ENCODE measurements at regions not wholly inside any gene's neighbourhood (a gene's known extent, or its start where the extent isn't known, plus 50 kb on each side); places are given as distances from the start of the nearest gene placed in this dataset.

DNA sequence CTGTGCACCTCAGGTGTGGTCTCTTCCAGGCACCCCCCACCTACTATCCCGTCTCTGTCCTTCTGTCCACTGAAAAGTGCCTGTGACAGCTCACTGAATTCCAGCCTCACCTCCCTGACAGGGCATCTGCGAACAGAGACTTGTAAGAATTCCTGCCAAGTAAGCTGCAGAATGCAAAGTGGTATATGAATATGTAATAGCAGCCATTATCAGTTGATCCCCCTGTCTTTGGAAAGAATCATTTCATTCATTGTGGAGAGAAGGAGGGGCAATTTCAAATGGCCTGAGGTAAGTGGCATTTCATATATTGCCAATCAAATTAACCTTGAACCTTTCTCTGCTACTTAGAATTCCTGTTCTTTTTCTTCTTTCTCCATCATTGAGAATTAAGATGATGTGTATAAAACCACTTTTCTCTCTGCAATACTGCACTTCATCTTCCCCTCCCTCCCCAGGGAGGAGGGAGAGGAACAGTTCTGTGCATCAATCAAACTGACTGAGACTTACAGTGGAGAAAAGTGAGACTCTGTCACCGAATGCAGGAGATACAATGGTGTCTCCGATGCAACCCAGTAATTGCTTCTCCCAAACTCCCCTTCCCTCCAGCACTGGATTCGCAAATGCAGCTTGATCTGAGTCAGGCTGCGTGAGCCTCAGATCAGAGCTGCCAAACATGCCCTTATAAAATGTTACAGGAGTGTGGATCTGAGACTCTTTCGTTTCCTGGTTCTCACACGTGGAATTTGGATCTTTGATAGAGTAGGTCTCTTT, 91.7 kb downstream of the SLC10A2 start:
- DNase-seq (ENCODE audit: low read depth): no peak
- TF ChIP-seq, protein P1, sequence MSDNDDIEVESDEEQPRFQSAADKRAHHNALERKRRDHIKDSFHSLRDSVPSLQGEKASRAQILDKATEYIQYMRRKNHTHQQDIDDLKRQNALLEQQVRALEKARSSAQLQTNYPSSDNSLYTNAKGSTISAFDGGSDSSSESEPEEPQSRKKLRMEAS (IDR thresholded peaks at IDR 0.05; ENCODE audit: low read depth, low read length): no peak
- TF ChIP-seq MYC (IDR thresholded peaks at IDR 0.05; ENCODE audit: low read depth, low read length): no peak
- TF ChIP-seq POLR2A (IDR thresholded peaks at IDR 0.05; ENCODE audit: extremely low read depth, insufficient read length): no peak
- TF ChIP-seq, protein P2, sequence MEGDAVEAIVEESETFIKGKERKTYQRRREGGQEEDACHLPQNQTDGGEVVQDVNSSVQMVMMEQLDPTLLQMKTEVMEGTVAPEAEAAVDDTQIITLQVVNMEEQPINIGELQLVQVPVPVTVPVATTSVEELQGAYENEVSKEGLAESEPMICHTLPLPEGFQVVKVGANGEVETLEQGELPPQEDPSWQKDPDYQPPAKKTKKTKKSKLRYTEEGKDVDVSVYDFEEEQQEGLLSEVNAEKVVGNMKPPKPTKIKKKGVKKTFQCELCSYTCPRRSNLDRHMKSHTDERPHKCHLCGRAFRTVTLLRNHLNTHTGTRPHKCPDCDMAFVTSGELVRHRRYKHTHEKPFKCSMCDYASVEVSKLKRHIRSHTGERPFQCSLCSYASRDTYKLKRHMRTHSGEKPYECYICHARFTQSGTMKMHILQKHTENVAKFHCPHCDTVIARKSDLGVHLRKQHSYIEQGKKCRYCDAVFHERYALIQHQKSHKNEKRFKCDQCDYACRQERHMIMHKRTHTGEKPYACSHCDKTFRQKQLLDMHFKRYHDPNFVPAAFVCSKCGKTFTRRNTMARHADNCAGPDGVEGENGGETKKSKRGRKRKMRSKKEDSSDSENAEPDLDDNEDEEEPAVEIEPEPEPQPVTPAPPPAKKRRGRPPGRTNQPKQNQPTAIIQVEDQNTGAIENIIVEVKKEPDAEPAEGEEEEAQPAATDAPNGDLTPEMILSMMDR (IDR thresholded peaks at IDR 0.05; ENCODE audit: low read depth, low read length): no peak
- H3K4me3 ChIP-seq (ENCODE audit: low read depth, low read length): no peak overlapping the region

DNA sequence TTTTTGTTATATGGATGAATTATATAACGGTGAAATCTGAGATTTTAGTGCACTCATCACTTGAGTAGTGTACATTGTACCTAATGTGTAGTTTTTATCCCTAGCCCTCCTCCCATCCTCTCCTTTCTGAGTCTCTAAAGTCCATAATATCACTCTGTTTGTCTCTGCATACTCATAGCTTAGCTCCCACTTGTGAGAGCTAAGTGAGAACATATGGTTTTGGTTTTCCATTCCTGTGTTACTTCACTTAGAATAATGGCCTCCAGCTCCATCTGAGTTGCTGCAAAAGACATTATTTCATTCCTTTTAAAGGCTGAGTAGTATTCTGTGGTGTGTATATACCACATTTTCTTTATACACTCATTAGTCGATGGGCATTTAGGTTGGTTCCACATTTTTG, 94.0 kb downstream of the SLC10A2 start:
- TF ChIP-seq POLR2A (IDR thresholded peaks at IDR 0.05; ENCODE audit: extremely low read depth, insufficient read length) (no peak), MYC (IDR thresholded peaks at IDR 0.05; ENCODE audit: low read depth, low read length) (no peak)
- DNase-seq (ENCODE audit: low read depth): no peak
- no peak overlapping the region for H3K4me3 ChIP-seq (ENCODE audit: low read depth, low read length)

DNA sequence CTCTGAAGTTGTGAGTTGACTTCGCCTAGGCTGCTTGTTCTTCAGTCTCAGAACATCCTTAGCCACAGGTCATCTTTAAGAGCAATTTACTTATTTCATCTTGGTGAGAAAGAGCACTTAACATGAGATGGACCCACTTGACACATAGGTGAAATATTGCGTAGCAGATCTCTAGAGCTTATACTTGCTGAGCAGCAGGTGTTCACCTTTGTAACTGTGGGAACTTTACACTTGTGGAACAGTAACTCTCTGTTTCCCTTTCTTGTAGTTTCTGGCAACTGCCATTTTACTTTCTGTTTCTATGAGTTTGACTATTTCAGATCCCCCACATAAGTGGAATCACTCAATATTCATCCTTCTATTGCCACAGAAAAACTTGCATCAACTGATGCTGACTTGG, 95.7 kb downstream of the SLC10A2 start:
- no peak overlapping the region for H3K4me3 ChIP-seq (ENCODE audit: low read depth, low read length)
- no peak for TF ChIP-seq MYC (IDR thresholded peaks at IDR 0.05; ENCODE audit: low read depth, low read length)
- TF ChIP-seq POLR2A (IDR thresholded peaks at IDR 0.05; ENCODE audit: extremely low read depth, insufficient read length): no peak
- TF ChIP-seq, protein P1 (IDR thresholded peaks at IDR 0.05; ENCODE audit: low read depth, low read length): no peak
- TF ChIP-seq, protein P2 (IDR thresholded peaks at IDR 0.05; ENCODE audit: low read depth, low read length): no peak
- DNase-seq (ENCODE audit: low read depth): no peak

DNA sequence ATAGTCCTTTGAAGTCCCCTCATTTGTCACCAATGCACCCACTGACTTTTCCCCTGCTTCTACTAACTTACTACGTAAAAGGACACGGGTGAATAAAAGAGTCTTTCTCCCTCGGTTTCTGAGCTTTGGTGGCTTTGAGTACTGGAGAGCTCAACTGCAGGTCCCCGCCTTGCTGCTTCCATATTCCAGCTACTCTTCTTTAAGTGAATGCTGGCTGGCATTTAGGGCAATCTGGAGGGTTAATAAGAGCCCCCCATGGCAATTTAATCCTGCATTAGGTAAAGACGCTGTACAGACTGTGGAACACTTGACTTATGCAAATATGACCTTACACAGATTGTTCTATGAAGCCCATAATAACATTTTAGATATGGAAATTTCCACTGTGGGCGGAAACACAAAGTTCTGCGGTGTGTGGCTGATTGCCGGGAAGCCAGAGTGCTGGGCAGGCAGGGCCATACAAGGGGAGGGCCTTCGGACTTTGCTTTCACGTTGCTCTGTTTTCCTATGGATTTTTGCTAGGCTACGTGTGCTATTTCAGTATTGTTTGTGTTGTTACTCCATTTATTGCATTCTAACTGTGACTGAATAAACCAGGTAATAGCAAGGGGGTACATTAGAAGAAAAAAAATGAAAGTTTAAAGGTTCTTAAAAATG, 97.5 kb downstream of the SLC10A2 start:
- TF ChIP-seq, protein P1 (IDR thresholded peaks at IDR 0.05; ENCODE audit: low read depth, low read length): no peak
- TF ChIP-seq, protein P2 (IDR thresholded peaks at IDR 0.05; ENCODE audit: low read depth, low read length): no peak
- TF ChIP-seq MYC (IDR thresholded peaks at IDR 0.05; ENCODE audit: low read depth, low read length): no peak
- no peak for TF ChIP-seq POLR2A (IDR thresholded peaks at IDR 0.05; ENCODE audit: extremely low read depth, insufficient read length)
- no peak for DNase-seq (ENCODE audit: low read depth)

DNA sequence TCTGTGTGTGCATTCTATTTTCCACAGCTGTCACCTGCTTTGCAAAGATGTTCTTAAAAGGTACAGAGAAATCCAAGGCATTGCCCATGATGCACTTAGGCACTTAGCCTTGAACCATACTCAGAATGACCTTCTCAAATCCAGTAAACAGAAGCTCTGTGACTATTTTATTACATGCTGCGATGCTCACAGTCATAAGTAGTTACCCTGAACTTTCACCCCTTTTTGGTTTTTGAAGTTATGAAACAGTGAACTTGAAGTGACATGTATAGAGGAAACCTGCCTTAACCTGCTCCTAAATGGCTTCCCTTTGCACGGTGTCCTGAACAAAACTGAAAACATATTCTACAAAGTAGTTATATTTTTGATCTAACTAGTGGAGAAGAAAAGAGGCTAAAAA, 100.4 kb downstream of the SLC10A2 start:
- TF ChIP-seq MYC (IDR thresholded peaks at IDR 0.05; ENCODE audit: low read depth, low read length): no peak
- TF ChIP-seq, protein P1 (IDR thresholded peaks at IDR 0.05; ENCODE audit: low read depth, low read length): no peak
- TF ChIP-seq, protein P2 (IDR thresholded peaks at IDR 0.05; ENCODE audit: low read depth, low read length): no peak
- no peak for TF ChIP-seq POLR2A (IDR thresholded peaks at IDR 0.05; ENCODE audit: extremely low read depth, insufficient read length)
- no peak overlapping the region for H3K4me3 ChIP-seq (ENCODE audit: low read depth, low read length)
- DNase-seq (ENCODE audit: low read depth): no peak

More for the DNA sequence above, 97.5 kb downstream of the SLC10A2 start:
- H3K4me3 ChIP-seq (ENCODE audit: low read depth, low read length): no peak overlapping the region

DNA sequence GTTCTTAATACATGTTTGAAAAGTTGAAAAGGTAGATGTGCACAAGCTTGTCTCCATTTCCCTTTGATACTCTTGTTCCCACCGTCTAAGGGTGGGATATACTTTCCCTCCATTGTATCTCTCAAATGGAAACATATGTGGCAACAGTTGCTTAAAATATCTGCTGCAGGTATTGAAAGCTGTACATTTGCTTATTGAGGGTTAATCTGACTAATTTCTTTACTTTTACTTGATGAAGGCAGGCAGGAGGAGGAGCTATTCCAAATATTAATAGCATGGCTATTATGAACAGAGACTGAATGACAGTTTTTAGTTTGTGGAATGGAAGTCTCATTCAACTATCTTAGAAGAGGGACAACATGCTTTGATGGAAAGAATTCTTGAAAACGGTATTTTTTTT, 103.8 kb downstream of the SLC10A2 start:
- DNase-seq (ENCODE audit: low read depth): no peak
- no peak overlapping the region for H3K4me3 ChIP-seq (ENCODE audit: low read depth, low read length)
- TF ChIP-seq, protein P1 (IDR thresholded peaks at IDR 0.05; ENCODE audit: low read depth, low read length): no peak
- TF ChIP-seq MYC (IDR thresholded peaks at IDR 0.05; ENCODE audit: low read depth, low read length) (no peak), POLR2A (IDR thresholded peaks at IDR 0.05; ENCODE audit: extremely low read depth, insufficient read length) (no peak)
- TF ChIP-seq, protein P2 (IDR thresholded peaks at IDR 0.05; ENCODE audit: low read depth, low read length): no peak

Measured in NB4 (cell line).